ENCODE measurements at regions not wholly inside any gene's neighbourhood (a gene's known extent, or its start where the extent isn't known, plus 50 kb on each side); places are given as distances from the start of the nearest gene placed in this dataset.

DNA sequence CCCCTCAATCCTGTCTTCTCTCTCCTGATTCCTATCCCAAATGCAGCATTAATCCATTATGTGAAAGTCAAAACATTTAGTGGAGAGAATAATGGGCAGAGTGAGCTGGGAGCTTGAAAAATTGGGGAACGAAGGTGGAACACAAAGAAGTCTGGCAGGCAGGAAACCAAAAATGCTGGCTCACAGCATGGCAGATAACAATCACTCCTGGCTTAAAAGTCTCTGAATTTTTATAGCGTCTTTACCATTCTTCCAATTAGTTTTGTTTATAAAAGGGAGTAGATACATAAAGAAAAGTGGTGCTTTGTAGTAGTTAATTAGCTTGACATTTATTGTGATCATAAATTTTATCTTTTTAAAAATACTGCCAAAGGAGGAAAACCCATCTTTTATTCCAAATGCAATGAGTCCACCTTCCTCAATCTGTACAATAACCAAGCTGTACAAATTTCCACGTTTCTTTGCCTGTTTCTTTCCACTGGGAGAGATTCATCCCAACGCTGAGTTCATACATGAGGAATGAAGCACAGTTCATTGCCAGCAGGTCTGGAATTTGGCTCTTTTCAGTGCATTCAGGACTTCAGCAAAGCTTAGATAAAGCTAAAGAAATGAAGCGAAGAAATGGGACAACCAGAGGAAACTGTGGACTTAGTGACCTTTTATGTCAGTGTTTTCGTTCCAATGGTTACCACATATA, 174.7 kb downstream of the HMHB1 start:
- H3K4me2 ChIP-seq (ENCODE audit: low read length): no peak overlapping the region
- no peaks in the 10 kb centered on the region for H3K9me3 ChIP-seq (ENCODE audit: low read length)
- H3K9ac ChIP-seq (ENCODE audit: low read length): no peak overlapping the region
- H3K27ac ChIP-seq (ENCODE audit: low read length): no peak overlapping the region
- no peak for TF ChIP-seq RAD21 (conservative IDR thresholded peaks at IDR 0.05)
- TF ChIP-seq EZH2 (IDR thresholded peaks at IDR 0.05; ENCODE audit: borderline replicate concordance, insufficient read depth, low read length, poor library complexity, severe bottlenecking): no peak
- TF ChIP-seq REST (IDR thresholded peaks at IDR 0.05; ENCODE audit: borderline replicate concordance): no peak
- TF ChIP-seq TAF1 (IDR thresholded peaks at IDR 0.05; ENCODE audit: low read depth): no peak
- no peak for TF ChIP-seq CTCF (IDR thresholded peaks at IDR 0.05; ENCODE audit: poor library complexity, severe bottlenecking)
- TF ChIP-seq MXI1 (conservative IDR thresholded peaks at IDR 0.05; ENCODE audit: poor library complexity, severe bottlenecking): no peak
- TF ChIP-seq POLR2AphosphoS5 (IDR thresholded peaks at IDR 0.05): no peak
- TF ChIP-seq EP300 (conservative IDR thresholded peaks at IDR 0.05; ENCODE audit: poor library complexity, severe bottlenecking): no peak
- TF ChIP-seq SMC3 (conservative IDR thresholded peaks at IDR 0.05; ENCODE audit: poor library complexity): no peak
- no peaks in the 10 kb centered on the region for H3F3A ChIP-seq (ENCODE audit: insufficient read depth, low read length, poor library complexity, severe bottlenecking)
- H3K4me3 ChIP-seq (ENCODE audit: low read length): no peak overlapping the region
- no peaks in the 10 kb centered on the region for H3K27me3 ChIP-seq (ENCODE audit: insufficient read depth, low read depth, low read length)
- H4K20me1 ChIP-seq (ENCODE audit: insufficient read depth): no peaks in the 10 kb centered on the region
- H2AFZ ChIP-seq (ENCODE audit: low read depth, low read length): no peak overlapping the region
- no peaks in the 10 kb centered on the region for H3K79me2 ChIP-seq (replicated peaks; ENCODE audit: insufficient read depth, low read length)
- no peaks in the 10 kb centered on the region for H3K9me2 ChIP-seq (ENCODE audit: insufficient read depth, low read length)
- H3K36me3 ChIP-seq (ENCODE audit: insufficient read depth, low read length): no peaks in the 10 kb centered on the region

DNA sequence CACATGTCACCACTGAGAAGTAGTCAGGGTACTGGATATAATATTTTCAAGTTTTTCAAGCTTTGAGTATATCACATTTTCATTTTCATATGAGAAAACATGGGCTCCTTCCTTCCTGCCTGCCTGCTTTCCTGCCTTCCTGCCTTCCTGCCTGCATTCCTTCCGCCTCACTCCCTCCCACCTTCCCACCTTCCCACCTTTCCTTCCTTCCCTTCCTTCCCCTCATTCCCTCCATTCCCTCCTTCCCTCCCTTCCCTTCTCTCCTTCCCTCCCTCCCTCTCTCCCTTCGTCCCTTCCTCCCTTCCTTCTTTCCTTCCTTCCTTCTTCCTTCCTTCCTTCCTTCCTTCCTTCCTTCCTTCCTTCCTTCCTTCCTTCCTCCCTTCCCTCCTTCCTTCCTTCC, 175.3 kb downstream of the HMHB1 start:
- TF ChIP-seq SMC3 (conservative IDR thresholded peaks at IDR 0.05; ENCODE audit: poor library complexity) (no peak), POLR2AphosphoS5 (IDR thresholded peaks at IDR 0.05) (no peak), CTCF (IDR thresholded peaks at IDR 0.05; ENCODE audit: poor library complexity, severe bottlenecking) (no peak), TAF1 (IDR thresholded peaks at IDR 0.05; ENCODE audit: low read depth) (no peak), MXI1 (conservative IDR thresholded peaks at IDR 0.05; ENCODE audit: poor library complexity, severe bottlenecking) (no peak), RAD21 (conservative IDR thresholded peaks at IDR 0.05) (no peak), EZH2 (IDR thresholded peaks at IDR 0.05; ENCODE audit: borderline replicate concordance, insufficient read depth, low read length, poor library complexity, severe bottlenecking) (no peak), EP300 (conservative IDR thresholded peaks at IDR 0.05; ENCODE audit: poor library complexity, severe bottlenecking) (no peak), REST (IDR thresholded peaks at IDR 0.05; ENCODE audit: borderline replicate concordance) (no peak)
- Histone ChIP-seq H3K4me3 (ENCODE audit: low read length) (no peak overlapping the region), H3K9me2 (ENCODE audit: insufficient read depth, low read length) (no peaks in the 10 kb centered on the region), H3K9ac (ENCODE audit: low read length) (no peak overlapping the region), H3K9me3 (ENCODE audit: low read length) (no peaks in the 10 kb centered on the region), H3K36me3 (ENCODE audit: insufficient read depth, low read length) (no peaks in the 10 kb centered on the region), H3K27ac (ENCODE audit: low read length) (no peak overlapping the region), H3K79me2 (replicated peaks; ENCODE audit: insufficient read depth, low read length) (no peaks in the 10 kb centered on the region), H3K4me2 (ENCODE audit: low read length) (no peak overlapping the region), H3F3A (ENCODE audit: insufficient read depth, low read length, poor library complexity, severe bottlenecking) (no peaks in the 10 kb centered on the region), H3K27me3 (ENCODE audit: insufficient read depth, low read depth, low read length) (no peaks in the 10 kb centered on the region), H4K20me1 (ENCODE audit: insufficient read depth) (no peaks in the 10 kb centered on the region), H2AFZ (ENCODE audit: low read depth, low read length) (no peak overlapping the region)

Data from neural cell (in vitro differentiated cells).